ENCODE measurements at regions not wholly inside any gene's neighbourhood (a gene's known extent, or its start where the extent isn't known, plus 50 kb on each side); places are given as distances from the start of the nearest gene placed in this dataset.

GRCh38 chr3:99418709-99419108, 219.7 kb upstream of the COL8A1 start:
- Histone ChIP-seq H3K36me3 (no peaks in the 10 kb centered on the region), H3K27me3 (no peaks in the 10 kb centered on the region), H3K4me3 (no peak overlapping the region), H3K9me3 (no peaks in the 10 kb centered on the region), H3K4me1 (no peaks in the 10 kb centered on the region), H3K27ac (no peak overlapping the region)
- no peak for DNase-seq
- TF ChIP-seq POLR2A (IDR thresholded peaks at IDR 0.05) (no peak), CTCF (IDR thresholded peaks at IDR 0.05) (no peak)
- intact Hi-C loops (cut with DNase I; ENCODE audit: low total_unique reads) = no loop called here

GRCh38 chr3:99418209-99418635, 220.2 kb upstream of the COL8A1 start:
- intact Hi-C loops (cut with DNase I; ENCODE audit: low total_unique reads) = no loop called here
- TF ChIP-seq CTCF (IDR thresholded peaks at IDR 0.05) = no peak
- no peak overlapping the region for H3K27ac ChIP-seq

GRCh38 chr3:99413504-99413903, 224.9 kb upstream of the COL8A1 start:
- Histone ChIP-seq H3K4me1 (no peaks in the 10 kb centered on the region), H3K36me3 (no peaks in the 10 kb centered on the region), H3K9me3 (no peaks in the 10 kb centered on the region), H3K27ac (no peak overlapping the region), H3K27me3 (no peaks in the 10 kb centered on the region), H3K4me3 (no peak overlapping the region)
- intact Hi-C loops (cut with DNase I; ENCODE audit: low total_unique reads) = no loop called here
- TF ChIP-seq POLR2A (IDR thresholded peaks at IDR 0.05) = no peak
- no peak for DNase-seq

More at GRCh38 chr3:99418209-99418635, 220.2 kb upstream of the COL8A1 start:
- H3K36me3 ChIP-seq = no peaks in the 10 kb centered on the region
- H3K27me3 ChIP-seq = no peaks in the 10 kb centered on the region
- no peaks in the 10 kb centered on the region for H3K9me3 ChIP-seq
- H3K4me1 ChIP-seq = no peaks in the 10 kb centered on the region
- H3K4me3 ChIP-seq = no peak overlapping the region
- no peak for DNase-seq

GRCh38 chr3:99410789-99411311, 227.5 kb upstream of the COL8A1 start:
- TF ChIP-seq CTCF (IDR thresholded peaks at IDR 0.05) = no peak
- TF ChIP-seq POLR2A (IDR thresholded peaks at IDR 0.05) = no peak
- H3K9me3 ChIP-seq = no peaks in the 10 kb centered on the region
- no peak overlapping the region for H3K27ac ChIP-seq
- H3K36me3 ChIP-seq = no peaks in the 10 kb centered on the region
- H3K4me3 ChIP-seq = no peak overlapping the region
- intact Hi-C loops (cut with DNase I; ENCODE audit: low total_unique reads) = no loop called here
- DNase-seq = no peak
- H3K4me1 ChIP-seq = no peaks in the 10 kb centered on the region
- H3K27me3 ChIP-seq = no peaks in the 10 kb centered on the region

- Histone ChIP-seq H3K4me3 (no peak overlapping the region), H3K27me3 (no peaks in the 10 kb centered on the region), H3K4me1 (no peaks in the 10 kb centered on the region), H3K9me3 (no peaks in the 10 kb centered on the region), H3K27ac (no peak overlapping the region), H3K36me3 (no peaks in the 10 kb centered on the region)
- intact Hi-C loops (cut with DNase I; ENCODE audit: low total_unique reads) = no loop called here
- no peak for DNase-seq
- TF ChIP-seq POLR2A (IDR thresholded peaks at IDR 0.05) = no peak
- TF ChIP-seq CTCF (IDR thresholded peaks at IDR 0.05) = no peak
Observed at GRCh38 chr3:99409961-99410360, 228.4 kb upstream of the COL8A1 start.

GRCh38 chr3:99407257-99407656, 231.1 kb upstream of the COL8A1 start:
- no peaks in the 10 kb centered on the region for H3K9me3 ChIP-seq
- intact Hi-C loops (cut with DNase I; ENCODE audit: low total_unique reads) = no loop called here

More at GRCh38 chr3:99407257-99407656, 231.1 kb upstream of the COL8A1 start:
- Histone ChIP-seq H3K27me3 (no peaks in the 10 kb centered on the region), H3K27ac (no peak overlapping the region), H3K4me1 (no peaks in the 10 kb centered on the region), H3K4me3 (no peak overlapping the region), H3K36me3 (no peaks in the 10 kb centered on the region)
- TF ChIP-seq POLR2A (IDR thresholded peaks at IDR 0.05) = no peak
- no peak for TF ChIP-seq CTCF (IDR thresholded peaks at IDR 0.05)
- DNase-seq = no peak

Data from uterus (tissue), 3 donors.